ENCODE measurements at regions not wholly inside any gene's neighbourhood (a gene's known extent, or its start where the extent isn't known, plus 50 kb on each side); places are given as distances from the start of the nearest gene placed in this dataset.

DNA sequence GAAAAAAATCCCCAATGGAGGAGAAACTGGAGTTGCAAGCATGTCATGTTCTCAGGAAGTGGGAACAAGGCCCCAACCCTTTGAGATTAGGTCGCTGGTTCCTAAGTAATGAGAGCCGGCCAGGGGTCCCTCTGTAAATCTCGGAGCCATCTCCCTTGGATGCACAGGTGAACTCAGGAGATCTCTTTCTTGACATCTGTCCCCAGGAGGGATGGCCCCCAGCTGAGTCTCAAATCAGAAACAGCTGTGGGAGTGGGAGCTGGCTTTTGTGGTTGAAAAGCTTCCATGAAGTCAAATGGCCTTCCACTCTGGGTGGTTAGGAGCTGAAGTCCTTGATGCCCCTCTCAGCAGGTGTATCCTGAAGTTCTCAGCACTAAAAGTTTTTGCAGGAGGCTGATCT lies 257.1 kb downstream of the BMP7 start (continued):
- TF ChIP-seq YY1 (IDR thresholded peaks at IDR 0.05; ENCODE audit: extremely low read depth, insufficient replicate concordance, low read depth, low read length), result no peak
- TF ChIP-seq EZH2phosphoT487 (IDR thresholded peaks at IDR 0.05; ENCODE audit: borderline replicate concordance), result no peak
- TF ChIP-seq, protein P1, sequence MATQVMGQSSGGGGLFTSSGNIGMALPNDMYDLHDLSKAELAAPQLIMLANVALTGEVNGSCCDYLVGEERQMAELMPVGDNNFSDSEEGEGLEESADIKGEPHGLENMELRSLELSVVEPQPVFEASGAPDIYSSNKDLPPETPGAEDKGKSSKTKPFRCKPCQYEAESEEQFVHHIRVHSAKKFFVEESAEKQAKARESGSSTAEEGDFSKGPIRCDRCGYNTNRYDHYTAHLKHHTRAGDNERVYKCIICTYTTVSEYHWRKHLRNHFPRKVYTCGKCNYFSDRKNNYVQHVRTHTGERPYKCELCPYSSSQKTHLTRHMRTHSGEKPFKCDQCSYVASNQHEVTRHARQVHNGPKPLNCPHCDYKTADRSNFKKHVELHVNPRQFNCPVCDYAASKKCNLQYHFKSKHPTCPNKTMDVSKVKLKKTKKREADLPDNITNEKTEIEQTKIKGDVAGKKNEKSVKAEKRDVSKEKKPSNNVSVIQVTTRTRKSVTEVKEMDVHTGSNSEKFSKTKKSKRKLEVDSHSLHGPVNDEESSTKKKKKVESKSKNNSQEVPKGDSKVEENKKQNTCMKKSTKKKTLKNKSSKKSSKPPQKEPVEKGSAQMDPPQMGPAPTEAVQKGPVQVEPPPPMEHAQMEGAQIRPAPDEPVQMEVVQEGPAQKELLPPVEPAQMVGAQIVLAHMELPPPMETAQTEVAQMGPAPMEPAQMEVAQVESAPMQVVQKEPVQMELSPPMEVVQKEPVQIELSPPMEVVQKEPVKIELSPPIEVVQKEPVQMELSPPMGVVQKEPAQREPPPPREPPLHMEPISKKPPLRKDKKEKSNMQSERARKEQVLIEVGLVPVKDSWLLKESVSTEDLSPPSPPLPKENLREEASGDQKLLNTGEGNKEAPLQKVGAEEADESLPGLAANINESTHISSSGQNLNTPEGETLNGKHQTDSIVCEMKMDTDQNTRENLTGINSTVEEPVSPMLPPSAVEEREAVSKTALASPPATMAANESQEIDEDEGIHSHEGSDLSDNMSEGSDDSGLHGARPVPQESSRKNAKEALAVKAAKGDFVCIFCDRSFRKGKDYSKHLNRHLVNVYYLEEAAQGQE (IDR thresholded peaks at IDR 0.05; ENCODE audit: low read depth), result no peak
- TF ChIP-seq CBX3 (IDR thresholded peaks at IDR 0.05; ENCODE audit: low read depth), result no peak
- no peak for TF ChIP-seq FOSL1 (IDR thresholded peaks at IDR 0.05; ENCODE audit: low read depth)

DNA sequence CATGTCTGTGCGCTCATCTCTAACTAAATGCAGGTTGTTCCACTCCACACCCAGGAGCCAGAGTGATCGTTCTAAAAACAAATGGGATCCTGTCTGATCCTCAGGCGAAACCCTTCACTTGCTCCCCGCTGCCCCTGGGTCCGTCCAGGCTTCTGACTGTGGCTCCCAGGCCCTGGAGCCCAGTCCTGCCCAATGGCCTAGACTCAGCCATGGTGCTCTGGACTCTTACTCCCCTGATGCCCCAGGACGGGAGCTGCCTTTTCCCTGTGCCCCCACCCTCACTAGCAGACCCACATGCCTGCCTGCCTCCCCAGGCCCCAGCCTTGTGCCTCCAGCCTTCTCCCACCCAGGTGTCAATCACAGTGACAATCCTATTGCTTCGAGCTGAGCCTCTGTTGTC lies 256.7 kb downstream of the BMP7 start:
- POLR2A ChIA-PET, result no interaction called here
- TF ChIP-seq ZFX (IDR thresholded peaks at IDR 0.05) (no peak), EZH2 (IDR thresholded peaks at IDR 0.05) (no peak), EGR1 (IDR thresholded peaks at IDR 0.05; ENCODE audit: low read depth) (no peak), YY1 (IDR thresholded peaks at IDR 0.05; ENCODE audit: extremely low read depth, insufficient replicate concordance, low read depth, low read length) (no peak), SIN3A (IDR thresholded peaks at IDR 0.05; ENCODE audit: low read depth) (no peak), SP1 (IDR thresholded peaks at IDR 0.05; ENCODE audit: low read depth) (no peak), EZH2phosphoT487 (IDR thresholded peaks at IDR 0.05; ENCODE audit: borderline replicate concordance) (no peak), ZNF274 (IDR thresholded peaks at IDR 0.05; ENCODE audit: low read depth, low read length) (no peak), SRF (IDR thresholded peaks at IDR 0.05; ENCODE audit: low read depth) (no peak), FOSL1 (IDR thresholded peaks at IDR 0.05; ENCODE audit: low read depth) (no peak)
- TF ChIP-seq, protein P2, sequence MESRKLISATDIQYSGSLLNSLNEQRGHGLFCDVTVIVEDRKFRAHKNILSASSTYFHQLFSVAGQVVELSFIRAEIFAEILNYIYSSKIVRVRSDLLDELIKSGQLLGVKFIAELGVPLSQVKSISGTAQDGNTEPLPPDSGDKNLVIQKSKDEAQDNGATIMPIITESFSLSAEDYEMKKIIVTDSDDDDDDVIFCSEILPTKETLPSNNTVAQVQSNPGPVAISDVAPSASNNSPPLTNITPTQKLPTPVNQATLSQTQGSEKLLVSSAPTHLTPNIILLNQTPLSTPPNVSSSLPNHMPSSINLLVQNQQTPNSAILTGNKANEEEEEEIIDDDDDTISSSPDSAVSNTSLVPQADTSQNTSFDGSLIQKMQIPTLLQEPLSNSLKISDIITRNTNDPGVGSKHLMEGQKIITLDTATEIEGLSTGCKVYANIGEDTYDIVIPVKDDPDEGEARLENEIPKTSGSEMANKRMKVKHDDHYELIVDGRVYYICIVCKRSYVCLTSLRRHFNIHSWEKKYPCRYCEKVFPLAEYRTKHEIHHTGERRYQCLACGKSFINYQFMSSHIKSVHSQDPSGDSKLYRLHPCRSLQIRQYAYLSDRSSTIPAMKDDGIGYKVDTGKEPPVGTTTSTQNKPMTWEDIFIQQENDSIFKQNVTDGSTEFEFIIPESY (IDR thresholded peaks at IDR 0.05; ENCODE audit: extremely low read depth, insufficient replicate concordance, low read length), result no peak
- TF ChIP-seq, protein P3, sequence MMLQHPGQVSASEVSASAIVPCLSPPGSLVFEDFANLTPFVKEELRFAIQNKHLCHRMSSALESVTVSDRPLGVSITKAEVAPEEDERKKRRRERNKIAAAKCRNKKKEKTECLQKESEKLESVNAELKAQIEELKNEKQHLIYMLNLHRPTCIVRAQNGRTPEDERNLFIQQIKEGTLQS (IDR thresholded peaks at IDR 0.05), result no peak
- TF ChIP-seq, protein P1 (IDR thresholded peaks at IDR 0.05; ENCODE audit: low read depth), result no peak

More for the DNA sequence above, 256.7 kb downstream of the BMP7 start:
- no peaks in the 10 kb centered on the region for H3K79me2 ChIP-seq (ENCODE audit: insufficient read depth, low read length)
- no peak overlapping the region for H3K4me3 ChIP-seq (replicated peaks in 1 of 2; ENCODE audit: low read depth in 1 of 2, low read length in 2 of 2)
- H3K4me2 ChIP-seq (ENCODE audit: low read length), result no peak overlapping the region
- no peak overlapping the region for H2AFZ ChIP-seq (ENCODE audit: low read depth, low read length, poor library complexity, severe bottlenecking)
- H3K9ac ChIP-seq (ENCODE audit: low read length), result no peak overlapping the region
- ChIA-PET RAD21 (ENCODE audit: low non-redundant PET in 1 of 2, low total read pairs in 2 of 2, uncharacterized antibody in 2 of 2, unreplicated experiment in 2 of 2) (no interaction called here), CTCF (no interaction called here)
- ATAC-seq (no peak), DNase-seq (ENCODE audit: low read depth, low spot score) (no peak)
- H3K9me2 ChIP-seq (ENCODE audit: insufficient read depth), result no peaks in the 10 kb centered on the region
- H3K27me3 ChIP-seq (ENCODE audit: insufficient read depth, low read length), result no peaks in the 10 kb centered on the region
- H3K36me3 ChIP-seq (ENCODE audit: control insufficient read depth in 1 of 2, insufficient read depth in 2 of 2, low read length in 2 of 2), result no peaks in the 10 kb centered on the region
- BruUV-seq (replicated peaks), result no TSS peak
- no peaks in the 10 kb centered on the region for H4K20me1 ChIP-seq (ENCODE audit: insufficient read depth)
- intact Hi-C loops (cut with micrococcal nuclease), result no loop called here
- H3K9me3 ChIP-seq (ENCODE audit: control insufficient read depth in 1 of 2, insufficient read depth in 1 of 2, low read depth in 1 of 2, low read length in 2 of 2), result no peaks in the 10 kb centered on the region
- no peak overlapping the region for H3K27ac ChIP-seq (ENCODE audit: low read depth, low read length)
- H3K4me1 ChIP-seq (ENCODE audit: control insufficient read depth in 1 of 2, insufficient read depth in 2 of 2, low read length in 2 of 2), result peaks cover 0 to 13% of the 10 kb centered on the region in 2 experiments; a peak in 2 of 4 replicates
